GM21737 (cell line): ENCODE measurements at regions not wholly inside any gene's neighbourhood (a gene's known extent, or its start where the extent isn't known, plus 50 kb on each side); places are given as distances from the start of the nearest gene placed in this dataset.
"Not testable (repeated sequence)": the region's sequence is repeated elsewhere in the genome, so short reads cannot be mapped to it uniquely, and the experiment has no call there.

ENCODE experiments used
- ATAC-seq: cut with Tn5 transposase; IDR thresholded peaks from one replicate; pipeline ENCODE4 v1.9.1; 2021; ENCODE audit warnings: mild to moderate bottlenecking, moderate library complexity; ENCODE audit not compliant: unreplicated experiment

GRCh38 chr6:133099573-133099972, 141.6 kb upstream of the EYA4 start:
- ATAC-seq = no peak

GRCh38 chr6:133100865-133101264, 140.3 kb upstream of the EYA4 start:
- ATAC-seq = no peak

GRCh38 chr6:133101790-133102189, 139.4 kb upstream of the EYA4 start:
- no peak for ATAC-seq

- ATAC-seq = no peak
These were observed 134.2 kb upstream of the EYA4 start for GRCh38 chr6:133106934-133107333.

GRCh38 chr6:133108419-133108818, 132.7 kb upstream of the EYA4 start:
- ATAC-seq = no peak

- ATAC-seq = no peak
These were observed 126.2 kb upstream of the EYA4 start for GRCh38 chr6:133114973-133115372.

- ATAC-seq = no peak
These were observed 125.2 kb upstream of the EYA4 start for GRCh38 chr6:133115946-133116345.

- ATAC-seq = no peak
These were observed 113.0 kb upstream of the EYA4 start for GRCh38 chr6:133128191-133128590.

GRCh38 chr6:133129556-133129955, 111.6 kb upstream of the EYA4 start:
- no peak for ATAC-seq

GRCh38 chr6:133130863-133131262, 110.3 kb upstream of the EYA4 start:
- no peak for ATAC-seq

GRCh38 chr6:133131621-133132465, 109.3 kb upstream of the EYA4 start:
- ATAC-seq = no peak

GRCh38 chr6:133132466-133132971, 108.6 kb upstream of the EYA4 start:
- no peak for ATAC-seq

GRCh38 chr6:133136177-133136880, 104.8 kb upstream of the EYA4 start:
- no peak for ATAC-seq

- ATAC-seq = not testable (repeated sequence)
These were observed 93.5 kb upstream of the EYA4 start for GRCh38 chr6:133147470-133148184.

- ATAC-seq = no peak
These were observed 84.5 kb upstream of the EYA4 start for GRCh38 chr6:133156689-133157088.

- no peak for ATAC-seq
These were observed 83.2 kb upstream of the EYA4 start for GRCh38 chr6:133157995-133158394.

- ATAC-seq = no peak
These were observed 81.8 kb upstream of the EYA4 start for GRCh38 chr6:133159255-133159795.

GRCh38 chr6:133160536-133160935, 80.6 kb upstream of the EYA4 start:
- no peak for ATAC-seq

- ATAC-seq = no peak
These were observed 75.9 kb upstream of the EYA4 start for GRCh38 chr6:133165235-133165634.

GRCh38 chr6:133166766-133167165, 74.4 kb upstream of the EYA4 start:
- ATAC-seq = no peak

GRCh38 chr6:133169901-133170300, 71.3 kb upstream of the EYA4 start:
- ATAC-seq = no peak
